Astrocyte (in vitro differentiated cells and primary cell): ENCODE measurements at regions not wholly inside any gene's neighbourhood (a gene's known extent, or its start where the extent isn't known, plus 50 kb on each side); places are given as distances from the start of the nearest gene placed in this dataset.
A peak's percentile ranks its signal among the peaks of the same experiment; 100 is the strongest.

Experiments
- DNase-seq: peaks from one replicate; pipeline ENCODE4 v3.0.0-alpha.2; 2010; ENCODE audit warnings: low read depth
- FAIRE-seq: peaks from 2 replicates; lab custom pipeline; 2011; peaks lifted over from hg19 to GRCh38; lab: Jason Lieb, UNC
- H2AFZ ChIP-seq: 2 replicates; pipeline ENCODE4 v1.6.0; 2012; ENCODE audit warnings: low read depth, low read length, inconsistent platforms
- H3K27ac ChIP-seq: 2 replicates; pipeline ENCODE4 v1.5.1; 2011; ENCODE audit warnings: low read depth, low read length, inconsistent platforms
- H3K27me3 ChIP-seq: 2 replicates; pipeline ENCODE4 v1.6.0; 2011; ENCODE audit warnings: low read length, inconsistent platforms; ENCODE audit not compliant: insufficient read depth
- H3K36me3 ChIP-seq: 2 replicates; pipeline ENCODE4 v1.5.1; 2011; ENCODE audit warnings: low read length, inconsistent platforms; ENCODE audit not compliant: insufficient read depth
- H3K4me1 ChIP-seq: 2 replicates; pipeline ENCODE4 v1.5.1; 2011; ENCODE audit warnings: low read length, inconsistent platforms; ENCODE audit not compliant: insufficient read depth
- H3K4me2 ChIP-seq: 2 replicates; pipeline ENCODE4 v1.6.0; 2012; ENCODE audit warnings: low read length, inconsistent platforms
- H3K4me3 ChIP-seq: 2 replicates; pipeline ENCODE4 v1.5.1; 2011; ENCODE audit warnings: low read depth, mild to moderate bottlenecking, low read length, inconsistent platforms; ENCODE audit not compliant: insufficient read depth
- H3K79me2 ChIP-seq: 2 replicates; pipeline ENCODE4 v1.6.0; 2012; ENCODE audit warnings: mild to moderate bottlenecking, low read length, inconsistent platforms; ENCODE audit not compliant: insufficient read depth
- H3K9ac ChIP-seq: 2 replicates; pipeline ENCODE4 v1.6.0; 2012; ENCODE audit warnings: mild to moderate bottlenecking, low read length, inconsistent platforms
- H3K9me3 ChIP-seq: 2 replicates; pipeline ENCODE4 v1.5.1; 2012; ENCODE audit warnings: low read depth, mild to moderate bottlenecking, low read length, inconsistent platforms; ENCODE audit not compliant: insufficient read depth
- H4K20me1 ChIP-seq: 2 replicates; pipeline ENCODE4 v1.6.0; 2012; ENCODE audit warnings: low read length, inconsistent platforms; ENCODE audit not compliant: insufficient read depth
- H3K27ac Mint-ChIP-seq: one replicate; pipeline ENCODE4 v1.8.0; 2021; ENCODE audit warnings: mild to moderate bottlenecking, mixed read lengths; ENCODE audit not compliant: unreplicated experiment
- H3K27me3 Mint-ChIP-seq: one replicate; pipeline ENCODE4 v1.8.0; 2021; ENCODE audit warnings: low read depth, mixed read lengths; ENCODE audit not compliant: unreplicated experiment
- H3K36me3 Mint-ChIP-seq: one replicate; pipeline ENCODE4 v1.8.0; 2021; ENCODE audit warnings: low read depth, mixed read lengths; ENCODE audit not compliant: unreplicated experiment
- H3K4me1 Mint-ChIP-seq: one replicate; pipeline ENCODE4 v1.8.0; 2021; ENCODE audit warnings: low read depth, mixed read lengths; ENCODE audit not compliant: unreplicated experiment
- H3K4me3 Mint-ChIP-seq: one replicate; pipeline ENCODE4 v1.8.0; 2021; ENCODE audit warnings: mild to moderate bottlenecking, moderate library complexity, mixed read lengths; ENCODE audit not compliant: unreplicated experiment
- H3K9me3 Mint-ChIP-seq: one replicate; pipeline ENCODE4 v1.8.0; 2021; ENCODE audit warnings: mild to moderate bottlenecking, mixed read lengths; ENCODE audit not compliant: unreplicated experiment
- CTCF ChIP-seq: IDR thresholded peaks from 2 replicates; pipeline ENCODE4 v1.5.1; 2011; ENCODE audit warnings: low read depth, mild to moderate bottlenecking, inconsistent platforms, low read length, moderate library complexity; ENCODE audit not compliant: insufficient read depth
- EZH2 ChIP-seq: IDR thresholded peaks from 2 replicates; pipeline ENCODE4 v1.6.1; 2012; ENCODE audit warnings: mild to moderate bottlenecking, low read length, inconsistent platforms; ENCODE audit not compliant: insufficient read depth

GRCh38 chr16:59044616-59045015 lies 310.5 kb upstream of the GOT2 start:
- DNase-seq (peak; percentile 23), FAIRE-seq (no peak)
- Histone ChIP-seq H4K20me1 (no peaks in the 10 kb centered on the region), H3K27me3 (no peaks in the 10 kb centered on the region), H3K36me3 (no peaks in the 10 kb centered on the region), H3K9ac (no peak overlapping the region), H3K9me3 (no peaks in the 10 kb centered on the region), H3K4me2 (no peak overlapping the region), H2AFZ (no peak overlapping the region), H3K27ac (no peak overlapping the region), H3K4me1 (peaks cover 4% of the 10 kb centered on the region), H3K79me2 (no peaks in the 10 kb centered on the region), H3K4me3 (no peak overlapping the region)
- peaks cover 8% of the 10 kb centered on the region for H3K4me1 Mint-ChIP-seq
- H3K9me3 Mint-ChIP-seq, result no peaks in the 10 kb centered on the region
- H3K4me3 Mint-ChIP-seq, result no peak overlapping the region
- no peaks in the 10 kb centered on the region for H3K36me3 Mint-ChIP-seq
- TF ChIP-seq CTCF (no peak), EZH2 (no peak)
- no peaks in the 10 kb centered on the region for H3K27me3 Mint-ChIP-seq
- no peak overlapping the region for H3K27ac Mint-ChIP-seq

- Histone ChIP-seq H4K20me1 (no peaks in the 10 kb centered on the region), H3K27me3 (no peaks in the 10 kb centered on the region), H3K79me2 (no peaks in the 10 kb centered on the region), H3K4me3 (no peak overlapping the region), H3K9me3 (no peaks in the 10 kb centered on the region), H3K4me1 (no peaks in the 10 kb centered on the region), H3K4me2 (no peak overlapping the region), H3K36me3 (no peaks in the 10 kb centered on the region), H3K27ac (no peak overlapping the region), H3K9ac (no peak overlapping the region), H2AFZ (no peak overlapping the region)
- Mint-ChIP-seq H3K27ac (no peak overlapping the region), H3K9me3 (no peaks in the 10 kb centered on the region), H3K27me3 (no peaks in the 10 kb centered on the region), H3K36me3 (no peaks in the 10 kb centered on the region), H3K4me1 (peaks cover 8% of the 10 kb centered on the region), H3K4me3 (no peak overlapping the region)
- TF ChIP-seq CTCF, result no peak
- no peak for TF ChIP-seq EZH2
- no peak for FAIRE-seq
- peak; percentile 23 for DNase-seq
Measured at GRCh38 chr16:59042301-59042700, 308.2 kb upstream of the GOT2 start.

- no peaks in the 10 kb centered on the region for H3K9me3 ChIP-seq
- H3K9me3 Mint-ChIP-seq, result no peaks in the 10 kb centered on the region
- no peak overlapping the region for H3K4me2 ChIP-seq
- no peak for FAIRE-seq
- H3K36me3 ChIP-seq, result no peaks in the 10 kb centered on the region
- no peak overlapping the region for H3K9ac ChIP-seq
- no peak overlapping the region for H3K27ac ChIP-seq
- TF ChIP-seq EZH2 (no peak), CTCF (no peak)
- no peaks in the 10 kb centered on the region for H3K36me3 Mint-ChIP-seq
- H3K4me1 Mint-ChIP-seq, result no peaks in the 10 kb centered on the region
- no peaks in the 10 kb centered on the region for H4K20me1 ChIP-seq
- H3K27ac Mint-ChIP-seq, result no peak overlapping the region
- DNase-seq, result no peak
- no peaks in the 10 kb centered on the region for H3K27me3 Mint-ChIP-seq
- H3K4me3 ChIP-seq, result no peak overlapping the region
- H2AFZ ChIP-seq, result no peak overlapping the region
- H3K4me3 Mint-ChIP-seq, result no peak overlapping the region
- no peaks in the 10 kb centered on the region for H3K27me3 ChIP-seq
- H3K4me1 ChIP-seq, result no peaks in the 10 kb centered on the region
- H3K79me2 ChIP-seq, result no peaks in the 10 kb centered on the region
Measured at GRCh38 chr16:59039066-59039720, 305.1 kb upstream of the GOT2 start.
